K562 (cell line): ENCODE measurements at regions not wholly inside any gene's neighbourhood (a gene's known extent, or its start where the extent isn't known, plus 50 kb on each side); places are given as distances from the start of the nearest gene placed in this dataset.

Source experiments
- ATAC-seq: fragments of 200-7000 bp; cut with Tn5 transposase; 3 replicates; pipeline ENCODE4 v1.9.1; 2020; ENCODE audit warnings: moderate library complexity
- BruUV-seq: library from RNA; stranded (reverse); fragments of 400-500 nt; replicated peaks from 2 replicates; lab custom pipeline; 2021; lab: Mats Ljungman, UMichigan
- CTCF ChIA-PET: fragments of 300-600 bp; formaldehyde crosslinking; extraction: SDS; loops from one replicate; lab custom pipeline; 2021; ENCODE audit warnings: low intra/inter-chr PET ratio; lab: Yijun Ruan, JAX
- POLR2A ChIA-PET: fragments of 300-600, 350-650 bp; sonication (Branson Sonifier 250); formaldehyde crosslinking; extraction: SDS; loops from one replicate; lab custom pipeline; 2021; ENCODE audit warnings: antibody characterized with exemption, inconsistent platforms; lab: Yijun Ruan, JAX
- DNase-seq, 4 experiments: peaks; one replicate each; pipeline versions ENCODE4 v3.0.0 to v3.0.0-alpha.2; 2011 to 2018; ENCODE audit warnings: low spot score in 3 of 4, mixed read lengths in 3 of 4; ENCODE audit errors: extremely low read depth in 1 of 4
- FAIRE-seq: peaks from 2 replicates; lab custom pipeline; 2011; peaks lifted over from hg19 to GRCh38; lab: Jason Lieb, UNC
- H2AFZ ChIP-seq: 2 replicates; pipeline ENCODE4 v1.6.0; 2011; ENCODE audit warnings: low read depth, low read length, control low read depth, inconsistent platforms
- H3K27ac ChIP-seq: fragments of 200-600 bp; 3 replicates; pipeline ENCODE4 v1.8.0; 2011; ENCODE audit warnings: low read depth, mild to moderate bottlenecking, control low read depth, inconsistent platforms, low read length, moderate library complexity, mixed read lengths; ENCODE audit errors: extremely low read depth
- H3K27me3 ChIP-seq, 2 experiments: fragments of 300-600 bp in 1 of 2; 2 replicates in 1 of 2; 3 replicates in 1 of 2; pipeline versions ENCODE4 v1.6.0 to v1.8.0; 2011; ENCODE audit warnings: inconsistent platforms in 2 of 2, low read length in 2 of 2, mild to moderate bottlenecking in 1 of 2, mixed read lengths in 1 of 2, moderate library complexity in 1 of 2; ENCODE audit not compliant: control insufficient read depth in 2 of 2, insufficient read depth in 2 of 2
- H3K36me3 ChIP-seq: fragments of 300-600 bp; 3 replicates; pipeline ENCODE4 v1.8.0; 2011; ENCODE audit warnings: mild to moderate bottlenecking, low read length, inconsistent platforms; ENCODE audit not compliant: control insufficient read depth, insufficient read depth
- H3K4me1 ChIP-seq, 2 experiments: fragments of 200-600 bp in 1 of 2; replicated peaks in 1 of 2; 2 replicates in 1 of 2; 3 replicates in 1 of 2; pipeline versions ENCODE4 v1.5.1 to v1.8.0; 2011; ENCODE audit warnings: inconsistent platforms in 2 of 2, low read length in 2 of 2, mild to moderate bottlenecking in 1 of 2, mixed read lengths in 1 of 2, moderate library complexity in 1 of 2; ENCODE audit not compliant: control insufficient read depth in 2 of 2, insufficient read depth in 2 of 2
- H3K4me2 ChIP-seq: 2 replicates; pipeline ENCODE4 v1.6.1; 2011; ENCODE audit warnings: low read length, control low read depth, inconsistent platforms, mixed read lengths; ENCODE audit not compliant: insufficient read depth
- H3K4me3 ChIP-seq: fragments of 200-600 bp; sonication (generic), shearing (Covaris generic); 2 replicates; pipeline ENCODE4 v1.5.1; 2016; ENCODE audit warnings: control low read depth, inconsistent platforms
- H3K79me2 ChIP-seq: fragments of 200-600 bp; 3 replicates; pipeline ENCODE4 v1.8.0; 2011; ENCODE audit warnings: low read length, inconsistent platforms; ENCODE audit not compliant: control insufficient read depth, insufficient read depth
- H3K9ac ChIP-seq, 2 experiments: 2 replicates each; pipeline versions ENCODE4 v1.6.0 to v1.6.1; 2011; ENCODE audit warnings: low read depth in 2 of 2, low read length in 2 of 2, control low read depth in 1 of 2, inconsistent platforms in 1 of 2, mild to moderate bottlenecking in 1 of 2, mixed read lengths in 1 of 2; ENCODE audit not compliant: insufficient read depth in 1 of 2
- H3K9me1 ChIP-seq: one replicate; pipeline ENCODE4 v1.6.0; 2011; ENCODE audit warnings: inconsistent platforms, mild to moderate bottlenecking, low read length, moderate library complexity; ENCODE audit not compliant: control insufficient read depth, insufficient read depth
- H3K9me3 ChIP-seq: replicated peaks from 2 replicates; pipeline ENCODE4 v1.5.1; 2011; ENCODE audit warnings: low read depth, low read length, inconsistent platforms; ENCODE audit not compliant: control insufficient read depth, insufficient read depth
- H4K20me1 ChIP-seq: replicated peaks from 2 replicates; pipeline ENCODE4 v1.6.1; 2011; ENCODE audit warnings: low read length, inconsistent platforms, mixed read lengths; ENCODE audit not compliant: control insufficient read depth, insufficient read depth
- ARHGAP35 ChIP-seq: fragments of 450-650 bp; IDR thresholded peaks from 2 replicates; pipeline ENCODE4 v1.6.1; 2018; ENCODE audit not compliant: partially characterized antibody
- CBX5 ChIP-seq: IDR thresholded peaks from 2 replicates; pipeline ENCODE4 v1.6.1; 2014; ENCODE audit warnings: low read depth, borderline replicate concordance
- CREB5 ChIP-seq: fragments of 250-450 bp; sonication (Bioruptor Pico); IDR thresholded peaks from 2 replicates; pipeline ENCODE4 v1.5.0; 2020; ENCODE audit warnings: mild to moderate bottlenecking
- E2F1 ChIP-seq: sonication (generic); formaldehyde crosslinking; IDR thresholded peaks from 2 replicates; pipeline ENCODE4 v1.8.1; 2023; ENCODE audit warnings: mild to moderate bottlenecking, missing genetic modification reagents, moderate library complexity
- PHTF2 ChIP-seq: fragments of 250-450 bp; sonication (Bioruptor Pico); IDR thresholded peaks from 2 replicates; pipeline ENCODE4 v1.5.0; 2021; ENCODE audit warnings: mild to moderate bottlenecking
- RHOXF2B ChIP-seq: fragments of 250-450 bp; sonication (Bioruptor Pico); conservative IDR thresholded peaks from 2 replicates; pipeline ENCODE4 v1.5.1; 2021
- SAFB2 ChIP-seq: fragments of 200-400 bp; formaldehyde crosslinking; IDR thresholded peaks from 2 replicates; pipeline ENCODE4 v1.6.1; 2018; ENCODE audit warnings: borderline replicate concordance, low read length, low read depth, moderate library complexity; ENCODE audit not compliant: severe bottlenecking
- ZFP1 ChIP-seq: fragments of 450-650 bp; formaldehyde crosslinking; IDR thresholded peaks from 2 replicates; pipeline ENCODE4 v1.4.0; 2020; ENCODE audit warnings: mild to moderate bottlenecking, mixed read lengths
- ZKSCAN8 ChIP-seq: fragments of 200-800 bp; sonication (Bioruptor generic); IDR thresholded peaks from 2 replicates; pipeline ENCODE4 v1.6.1; 2016; ENCODE audit warnings: missing genetic modification characterization, missing compliant biosample characterization
- ZNF184 ChIP-seq: sonication (generic); formaldehyde crosslinking; IDR thresholded peaks from 2 replicates; pipeline ENCODE4 v1.5.0; 2020; ENCODE audit warnings: missing genetic modification reagents
- WGBS: fragments of 100-300 bp; shearing (Covaris generic); methylation state at CpG from one replicate; pipeline ENCODE4 v1.1.6; 2016; ENCODE audit warnings: low coverage, mixed read lengths; ENCODE audit not compliant: insufficient coverage; ENCODE audit errors: missing lambda C conversion rate; 5-methylcytosine and 5-hydroxymethylcytosine counted together
- in situ Hi-C: fragments of 300-500 bp; cut with MboI; formaldehyde crosslinking; loops from 4 replicates; pipeline ENCODE4 v1.15.0; 2018; ENCODE audit warnings: inconsistent platforms, mixed read lengths
- intact Hi-C: fragments of 100-400 bp; cut with micrococcal nuclease; formaldehyde crosslinking; loops from 2 replicates; pipeline ENCODE4 v1.14.2; 2022

DNA sequence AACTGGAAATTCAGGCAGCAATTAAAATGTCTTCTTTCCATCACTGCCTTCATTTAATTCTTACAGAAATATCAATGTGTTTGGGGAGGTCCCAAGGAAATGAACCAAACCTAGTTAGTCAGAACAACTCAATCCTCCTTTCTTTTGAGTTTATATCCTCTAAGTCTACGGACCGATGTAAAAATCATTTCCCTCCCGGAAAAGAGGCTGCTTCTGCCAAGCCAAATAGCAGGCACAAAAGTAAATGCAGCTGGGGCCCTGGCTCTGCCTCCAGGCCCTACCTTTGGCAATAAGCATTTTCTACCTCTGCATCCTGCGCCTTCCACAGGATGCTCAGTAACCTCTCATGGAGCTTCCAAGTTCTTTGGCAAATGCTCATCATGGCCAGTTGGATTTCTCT is 122.5 kb upstream of the COL8A1 start:
- no peak overlapping the region for H3K4me2 ChIP-seq
- intact Hi-C loops (no loop called here), in situ Hi-C loops (no loop called here)
- H3K27ac ChIP-seq, result no peak overlapping the region
- H3K9me1 ChIP-seq, result no peaks in the 10 kb centered on the region
- no peaks in the 10 kb centered on the region for H3K79me2 ChIP-seq
- ChIA-PET POLR2A (no interaction called here), CTCF (no interaction called here)
- H3K9me3 ChIP-seq, result no peaks in the 10 kb centered on the region
- no peak overlapping the region for H2AFZ ChIP-seq
- H4K20me1 ChIP-seq, result no peaks in the 10 kb centered on the region
- 0% methylated on average over 4 of the region's 4 CpGs for WGBS
- H3K4me3 ChIP-seq, result no peak overlapping the region
- H3K4me1 ChIP-seq, result no peaks in the 10 kb centered on the region
- no TSS peak for BruUV-seq
- no peaks in the 10 kb centered on the region for H3K36me3 ChIP-seq
- no peak for DNase-seq
- no peak for FAIRE-seq
- no peak for ATAC-seq
- TF ChIP-seq ZKSCAN8 (no peak), E2F1 (CRISPR knock-in tag) (no peak), ARHGAP35 (no peak), SAFB2 (no peak), CBX5 (no peak), ZNF184 (CRISPR knock-in tag) (no peak), ZFP1 (no peak), CREB5 (CRISPR knock-in tag) (no peak), PHTF2 (CRISPR knock-in tag) (no peak), RHOXF2B (no peak)
- no peaks in the 10 kb centered on the region for H3K27me3 ChIP-seq
- no peak overlapping the region for H3K9ac ChIP-seq
